Endothelial cell of umbilical vein (primary cell): ENCODE measurements at regions not wholly inside any gene's neighbourhood (a gene's known extent, or its start where the extent isn't known, plus 50 kb on each side); places are given as distances from the start of the nearest gene placed in this dataset.

Experiments
- BruUV-seq: library from RNA; stranded (reverse); fragments of 400-500 nt; replicated peaks from 2 replicates; lab custom pipeline; 2021; lab: Mats Ljungman, UMichigan
- CTCF ChIA-PET: fragments of 300-600, 350-600 bp; sonication (Branson Sonifier 250); formaldehyde crosslinking; loops from one replicate; lab custom pipeline; 2021; ENCODE audit warnings: antibody characterized with exemption, inconsistent platforms; lab: Charles Lee
- POLR2A ChIA-PET: fragments of 300-600, 350-600 bp; sonication (Branson Sonifier 250); formaldehyde crosslinking; loops from one replicate; lab custom pipeline; 2021; ENCODE audit warnings: antibody characterized with exemption, inconsistent platforms; lab: Charles Lee
- DNase-seq: peaks from one replicate; pipeline ENCODE4 v3.0.0-alpha.2; 2011; ENCODE audit warnings: low read depth, low spot score
- FAIRE-seq: peaks from 2 replicates; lab custom pipeline; 2011; peaks lifted over from hg19 to GRCh38; lab: Jason Lieb, UNC
- H2AFZ ChIP-seq: 2 replicates; pipeline ENCODE4 v1.6.0; 2012; ENCODE audit warnings: low read depth, low read length, control low read depth, inconsistent platforms
- H3K27ac ChIP-seq: 2 replicates; pipeline ENCODE4 v1.5.1; 2011; ENCODE audit warnings: low read depth, mild to moderate bottlenecking, control low read depth, low read length, moderate library complexity; ENCODE audit not compliant: insufficient read depth
- H3K27me3 ChIP-seq, 2 experiments: 2 replicates each; pipeline versions ENCODE4 v1.6.0 to v1.6.1; 2011; ENCODE audit warnings: low read length in 2 of 2, mixed read lengths in 1 of 2; ENCODE audit not compliant: control insufficient read depth in 2 of 2, insufficient read depth in 2 of 2
- H3K36me3 ChIP-seq, 2 experiments: 2 replicates in 1 of 2; 3 replicates in 1 of 2; pipeline ENCODE4 v1.5.1; 2011; ENCODE audit warnings: low read length in 2 of 2, mild to moderate bottlenecking in 1 of 2, moderate library complexity in 1 of 2; ENCODE audit not compliant: control insufficient read depth in 2 of 2, insufficient read depth in 2 of 2; ENCODE audit errors: extremely low read depth in 1 of 2
- H3K4me1 ChIP-seq: 3 replicates; pipeline ENCODE4 v1.5.1; 2011; ENCODE audit warnings: mild to moderate bottlenecking, low read length; ENCODE audit not compliant: control insufficient read depth, insufficient read depth; ENCODE audit errors: extremely low read depth
- H3K4me2 ChIP-seq: 2 replicates; pipeline ENCODE4 v1.6.1; 2011; ENCODE audit warnings: low read length, control low read depth, mixed read lengths; ENCODE audit not compliant: insufficient read depth
- H3K4me3 ChIP-seq, 3 experiments: fragments of 200-600 bp in 1 of 3; sonication (generic), shearing (Covaris generic) in 1 of 3; replicated peaks in 1 of 3; 2 replicates each; pipeline ENCODE4 v1.5.1; 2011 to 2016; ENCODE audit warnings: control low read depth in 3 of 3, low read length in 3 of 3, mild to moderate bottlenecking in 2 of 3, inconsistent platforms in 1 of 3, low read depth in 1 of 3, moderate library complexity in 1 of 3; ENCODE audit not compliant: insufficient read depth in 1 of 3
- H3K79me2 ChIP-seq: 2 replicates; pipeline ENCODE4 v1.6.0; 2012; ENCODE audit warnings: low read length, inconsistent platforms; ENCODE audit not compliant: control insufficient read depth, insufficient read depth
- H3K9ac ChIP-seq: replicated peaks from 2 replicates; pipeline ENCODE3; 2011; ENCODE audit warnings: low read length, control low read depth; ENCODE audit not compliant: insufficient read depth; ENCODE audit errors: extremely low read depth
- H3K9me1 ChIP-seq: replicated peaks from 3 replicates; pipeline ENCODE4 v1.6.0; 2011; ENCODE audit warnings: mild to moderate bottlenecking, low read length; ENCODE audit not compliant: control insufficient read depth, insufficient read depth; ENCODE audit errors: extremely low read depth
- H3K9me3 ChIP-seq: replicated peaks from 2 replicates; pipeline ENCODE4 v1.5.1; 2012; ENCODE audit warnings: low read length, inconsistent platforms; ENCODE audit not compliant: control insufficient read depth, insufficient read depth
- H4K20me1 ChIP-seq: replicated peaks from 2 replicates; pipeline ENCODE3; 2011; ENCODE audit warnings: mild to moderate bottlenecking, low read length; ENCODE audit not compliant: control insufficient read depth, insufficient read depth; ENCODE audit errors: extremely low read depth
- EZH2 ChIP-seq: IDR thresholded peaks from 2 replicates; pipeline ENCODE4 v1.6.1; 2012; ENCODE audit warnings: borderline replicate concordance, low read depth, mild to moderate bottlenecking, moderate library complexity, low read length, inconsistent platforms; ENCODE audit not compliant: severe bottlenecking
- FOS ChIP-seq: IDR thresholded peaks from 2 replicates; pipeline ENCODE4 v1.6.1; 2011; ENCODE audit warnings: mild to moderate bottlenecking, low read length, moderate library complexity, borderline replicate concordance; ENCODE audit not compliant: insufficient read depth
- JUN ChIP-seq: IDR thresholded peaks from 2 replicates; pipeline ENCODE4 v1.6.1; 2011; ENCODE audit warnings: borderline replicate concordance, low read depth; ENCODE audit not compliant: insufficient read length, insufficient read depth
- MYC ChIP-seq: IDR thresholded peaks from one replicate; pipeline ENCODE4 v1.6.1; 2011; ENCODE audit warnings: mild to moderate bottlenecking, low read depth, low read length
- POLR2A ChIP-seq: IDR thresholded peaks from 2 replicates; pipeline ENCODE4 v1.6.1; 2012; ENCODE audit warnings: low read depth, mild to moderate bottlenecking, control low read depth, low read length
- POLR2AphosphoS5 ChIP-seq: IDR thresholded peaks from 2 replicates; pipeline ENCODE4 v1.6.1; 2012; ENCODE audit warnings: low read depth, mild to moderate bottlenecking, control low read depth, low read length, moderate library complexity; ENCODE audit not compliant: insufficient read depth
- dilution Hi-C: fragments of 300-500 bp; cut with MboI; formaldehyde crosslinking; loops from one replicate; pipeline ENCODE4 v1.15.0; 2019; ENCODE audit warnings: low sequenced_read_pairs; ENCODE audit not compliant: extremely low pct_ligation_motif_present
- intact Hi-C: fragments of 100-400 bp; cut with micrococcal nuclease; formaldehyde crosslinking; loops from one replicate; pipeline ENCODE4 v1.10.0; 2022
- TF ChIP-seq, protein P1 (sequence below): IDR thresholded peaks from 2 replicates; pipeline ENCODE4 v1.6.1; 2011; ENCODE audit not compliant: insufficient read depth, insufficient read length
- TF ChIP-seq, protein P2 (sequence below), 2 donors: IDR thresholded peaks; 1 replicate in 1 of 2; 2 replicates in 1 of 2; pipeline ENCODE4 v1.5.1; 2011; ENCODE audit warnings: low read length in 2 of 2, mild to moderate bottlenecking in 2 of 2, moderate library complexity in 2 of 2, control low read depth in 1 of 2, inconsistent platforms in 1 of 2, low read depth in 1 of 2; ENCODE audit not compliant: insufficient read depth in 1 of 2; ENCODE audit errors: extremely low read depth in 1 of 2

GRCh38 chr17:69947027-69947759, 127.8 kb upstream of the KCNJ16 start:
- intact Hi-C loops = loop anchor here (5.0 kb wide), 1 partner anchor 95 kb away; no protein-coding TSS in a partner anchor
- ChIA-PET CTCF (interaction anchor here (0.8 to 1.2 kb wide), 4 partner anchors 13 to 340 kb away, joined by 3 to 4 read pairs (median 3); no protein-coding TSS in a partner anchor), POLR2A (no interaction called here)
- TF ChIP-seq EZH2 (no peak), JUN (no peak), MYC (no peak), POLR2AphosphoS5 (no peak), POLR2A (no peak), FOS (peak; percentile 22)
- TF ChIP-seq, protein P1, sequence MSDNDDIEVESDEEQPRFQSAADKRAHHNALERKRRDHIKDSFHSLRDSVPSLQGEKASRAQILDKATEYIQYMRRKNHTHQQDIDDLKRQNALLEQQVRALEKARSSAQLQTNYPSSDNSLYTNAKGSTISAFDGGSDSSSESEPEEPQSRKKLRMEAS = no peak
- TF ChIP-seq, protein P2, sequence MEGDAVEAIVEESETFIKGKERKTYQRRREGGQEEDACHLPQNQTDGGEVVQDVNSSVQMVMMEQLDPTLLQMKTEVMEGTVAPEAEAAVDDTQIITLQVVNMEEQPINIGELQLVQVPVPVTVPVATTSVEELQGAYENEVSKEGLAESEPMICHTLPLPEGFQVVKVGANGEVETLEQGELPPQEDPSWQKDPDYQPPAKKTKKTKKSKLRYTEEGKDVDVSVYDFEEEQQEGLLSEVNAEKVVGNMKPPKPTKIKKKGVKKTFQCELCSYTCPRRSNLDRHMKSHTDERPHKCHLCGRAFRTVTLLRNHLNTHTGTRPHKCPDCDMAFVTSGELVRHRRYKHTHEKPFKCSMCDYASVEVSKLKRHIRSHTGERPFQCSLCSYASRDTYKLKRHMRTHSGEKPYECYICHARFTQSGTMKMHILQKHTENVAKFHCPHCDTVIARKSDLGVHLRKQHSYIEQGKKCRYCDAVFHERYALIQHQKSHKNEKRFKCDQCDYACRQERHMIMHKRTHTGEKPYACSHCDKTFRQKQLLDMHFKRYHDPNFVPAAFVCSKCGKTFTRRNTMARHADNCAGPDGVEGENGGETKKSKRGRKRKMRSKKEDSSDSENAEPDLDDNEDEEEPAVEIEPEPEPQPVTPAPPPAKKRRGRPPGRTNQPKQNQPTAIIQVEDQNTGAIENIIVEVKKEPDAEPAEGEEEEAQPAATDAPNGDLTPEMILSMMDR (IDR thresholded peaks at IDR 0.05; ENCODE audit: extremely low read depth in 1 of 2, insufficient read depth in 1 of 2, low read depth in 1 of 2, low read length in 2 of 2) = no peak
- Histone ChIP-seq H3K4me2 (no peak overlapping the region), H3K9me1 (no peaks in the 10 kb centered on the region), H2AFZ (no peak overlapping the region), H3K4me3 (no peak overlapping the region), H3K4me1 (peaks cover 2% of the 10 kb centered on the region), H3K79me2 (no peaks in the 10 kb centered on the region), H3K9ac (no peak overlapping the region), H3K36me3 (no peaks in the 10 kb centered on the region), H4K20me1 (no peaks in the 10 kb centered on the region), H3K27ac (no peak overlapping the region), H3K27me3 (no peaks in the 10 kb centered on the region), H3K9me3 (no peaks in the 10 kb centered on the region)
- no peak for DNase-seq
- BruUV-seq = no TSS peak
- no peak for FAIRE-seq
- dilution Hi-C loops = no loop called here
